Fibroblast of mammary gland (primary cell): ENCODE measurements at regions not wholly inside any gene's neighbourhood (a gene's known extent, or its start where the extent isn't known, plus 50 kb on each side); places are given as distances from the start of the nearest gene placed in this dataset.

ENCODE experiments used
- DNase-seq: peaks from one replicate; pipeline ENCODE4 v3.0.0-alpha.2; 2010; ENCODE audit warnings: low read depth
- H3K4me3 ChIP-seq: 2 replicates; pipeline ENCODE4 v1.5.1; 2011; ENCODE audit warnings: low read depth, mild to moderate bottlenecking, low read length, moderate library complexity; ENCODE audit not compliant: control insufficient read depth
- CTCF ChIP-seq: conservative IDR thresholded peaks from 2 replicates; pipeline ENCODE4 v1.5.1; 2011; ENCODE audit warnings: low read depth, low read length, inconsistent platforms; ENCODE audit not compliant: control insufficient read depth, insufficient read depth

- H3K4me3 ChIP-seq, result no peak overlapping the region
- TF ChIP-seq CTCF, result peak; percentile 2
- peak; percentile 9 for DNase-seq
These were observed 291.8 kb downstream of the AASDHPPT start for GRCh38 chr11:106369224-106369623.

- no peak for TF ChIP-seq CTCF
These were observed 301.2 kb downstream of the AASDHPPT start for GRCh38 chr11:106378513-106379179.

GRCh38 chr11:106379265-106379664 lies 301.8 kb downstream of the AASDHPPT start:
- no peak for TF ChIP-seq CTCF
- DNase-seq, result no peak
- H3K4me3 ChIP-seq, result no peak overlapping the region

More at GRCh38 chr11:106378513-106379179, 301.2 kb downstream of the AASDHPPT start:
- no peak for DNase-seq
- no peak overlapping the region for H3K4me3 ChIP-seq

GRCh38 chr11:106379712-106380111 lies 302.2 kb downstream of the AASDHPPT start:
- TF ChIP-seq CTCF, result no peak
- no peak for DNase-seq
- no peak overlapping the region for H3K4me3 ChIP-seq

GRCh38 chr11:106381895-106382294 lies 304.4 kb downstream of the AASDHPPT start:
- DNase-seq, result no peak
- TF ChIP-seq CTCF, result no peak
- H3K4me3 ChIP-seq, result no peak overlapping the region

- no peak for TF ChIP-seq CTCF
- H3K4me3 ChIP-seq, result no peak overlapping the region
- no peak for DNase-seq
These were observed 307.0 kb downstream of the AASDHPPT start for GRCh38 chr11:106384429-106384828.

GRCh38 chr11:106386519-106386918 lies 309.1 kb downstream of the AASDHPPT start:
- TF ChIP-seq CTCF, result no peak
- H3K4me3 ChIP-seq, result no peak overlapping the region
- DNase-seq, result no peak
